NCI-H2029 (cell line): ENCODE measurements at regions not wholly inside any gene's neighbourhood (a gene's known extent, or its start where the extent isn't known, plus 50 kb on each side); places are given as distances from the start of the nearest gene placed in this dataset.
"Not testable (repeated sequence)": the region's sequence is repeated elsewhere in the genome, so short reads cannot be mapped to it uniquely, and the experiment has no call there.

ENCODE experiments used
- DNase-seq: peaks from one replicate; lab custom pipeline; 2025; lab: John Stamatoyannopoulos, UW

DNA sequence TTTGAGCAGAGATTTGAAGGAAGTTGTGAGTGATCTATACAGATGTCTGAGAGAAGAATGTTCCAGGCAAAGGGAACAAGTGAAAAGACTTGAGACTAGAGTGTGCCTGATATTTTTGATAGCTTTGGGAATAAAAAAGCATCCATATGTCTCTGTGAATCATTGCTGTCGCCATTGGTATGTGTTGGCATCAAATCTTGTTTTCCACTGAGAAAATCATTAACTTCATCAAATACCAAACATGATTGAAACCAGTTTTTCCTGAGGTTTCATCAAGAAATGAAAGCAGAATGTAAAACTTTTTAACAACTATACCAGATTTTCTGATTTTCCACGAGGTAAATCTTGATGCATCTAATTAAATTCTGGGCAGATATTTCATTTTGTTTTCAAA lies 862.6 kb downstream of the DIAPH3 start:
- no peak for DNase-seq

- no peak for DNase-seq
Measured at GRCh38 chr13:59303433-59303832, 860.3 kb downstream of the DIAPH3 start.

DNA sequence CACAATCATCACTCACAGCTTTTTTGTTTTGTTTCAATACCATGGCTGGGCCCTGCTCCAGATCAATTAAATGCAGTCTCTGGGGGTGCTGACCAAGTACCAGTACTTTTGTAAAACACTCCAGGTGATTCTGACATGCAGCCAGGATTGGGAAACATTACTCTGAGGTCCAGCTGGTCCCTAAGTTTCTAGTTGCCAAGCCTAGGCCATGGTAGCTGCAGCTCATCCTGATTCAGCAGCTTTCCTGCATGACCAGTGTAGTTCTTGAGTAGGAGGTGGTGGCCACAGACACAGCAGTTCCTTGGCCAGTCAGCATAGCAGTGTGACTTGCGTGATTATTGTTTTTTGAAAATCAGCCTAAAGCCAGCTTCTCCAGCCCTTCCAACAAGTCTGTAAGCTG lies 859.1 kb downstream of the DIAPH3 start:
- no peak for DNase-seq

GRCh38 chr13:59305896-59306295 lies 857.8 kb downstream of the DIAPH3 start:
- DNase-seq, result no peak

DNA sequence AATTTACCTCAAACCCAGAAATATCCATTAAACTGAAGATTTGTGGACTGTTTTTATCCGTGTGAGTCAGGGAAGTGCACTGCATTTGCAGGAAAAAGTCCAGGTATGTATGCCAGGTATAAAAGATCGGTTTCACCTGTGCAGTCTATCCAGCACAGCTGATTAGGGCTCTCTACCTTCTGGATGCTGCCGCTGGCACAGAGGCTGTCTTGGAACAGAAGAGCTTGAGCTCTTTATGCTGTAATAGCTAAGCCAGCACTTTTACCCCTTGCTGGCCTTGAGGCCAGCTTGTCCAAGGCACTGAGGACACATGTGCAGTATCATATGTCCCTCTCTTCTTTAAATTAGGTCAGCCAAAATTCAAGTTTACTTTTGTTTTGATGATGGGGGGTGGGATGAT lies 851.0 kb downstream of the DIAPH3 start:
- no peak for DNase-seq

- DNase-seq, result no peak
Measured at GRCh38 chr13:59318320-59318930, 845.3 kb downstream of the DIAPH3 start.

- DNase-seq, result no peak
Measured at GRCh38 chr13:59319276-59319675, 844.5 kb downstream of the DIAPH3 start.

DNA sequence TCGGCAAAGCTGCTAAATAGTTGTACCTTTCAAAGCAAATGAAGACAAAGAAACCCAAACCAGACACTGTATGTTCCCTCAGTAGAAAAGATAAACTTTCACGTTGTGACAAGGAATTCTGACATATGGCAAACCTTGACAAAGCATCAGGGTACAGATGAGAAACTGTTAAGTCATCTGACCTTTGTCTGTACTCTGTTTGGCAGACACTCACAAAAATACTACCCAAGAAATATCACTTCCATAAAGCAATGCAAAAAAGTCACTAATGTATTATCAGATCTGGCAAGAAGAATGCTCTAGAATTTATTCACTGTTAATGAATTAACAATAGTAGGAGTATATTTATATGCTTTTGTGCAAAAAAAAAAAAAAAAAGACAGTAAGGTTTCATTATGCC lies 843.7 kb downstream of the DIAPH3 start:
- no peak for DNase-seq

DNA sequence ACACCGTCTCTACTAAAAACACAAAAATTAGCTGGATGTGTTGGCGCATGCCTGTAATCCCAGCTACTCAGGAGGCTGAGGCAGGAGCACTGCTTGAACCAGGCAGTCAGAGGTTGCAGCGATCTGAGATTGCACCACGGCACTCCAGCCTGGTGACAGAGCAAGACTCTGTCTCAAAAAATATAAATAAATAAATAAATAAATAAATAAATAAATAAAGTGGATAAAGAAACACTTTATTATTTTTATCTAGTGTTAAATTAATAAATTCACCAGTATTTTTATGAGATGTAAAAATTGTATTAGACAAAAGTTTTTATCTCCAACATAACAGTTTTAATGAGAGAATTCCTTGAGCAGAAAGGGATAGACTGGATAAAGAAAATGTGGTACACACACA lies 839.3 kb downstream of the DIAPH3 start:
- DNase-seq, result not testable (repeated sequence)

DNA sequence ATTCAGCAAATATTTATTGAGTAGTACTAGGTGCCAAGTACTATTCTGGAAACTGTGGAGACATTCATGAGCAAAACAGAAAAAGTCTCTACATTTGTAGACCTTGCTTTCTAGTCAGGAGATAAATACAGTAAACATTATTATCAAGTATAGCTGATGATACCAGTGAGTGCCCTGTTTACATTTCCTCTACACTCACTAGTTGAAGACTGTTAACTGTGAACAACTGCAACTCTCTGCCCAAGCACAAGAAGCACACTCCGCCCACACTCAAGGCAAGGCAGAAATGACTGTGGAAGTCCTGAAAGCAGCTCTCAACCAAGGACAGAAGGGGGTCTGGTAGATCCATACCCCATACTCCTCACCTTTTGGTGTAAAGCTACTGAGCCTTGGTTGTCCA lies 837.0 kb downstream of the DIAPH3 start:
- no peak for DNase-seq

- DNase-seq, result no peak
Measured at GRCh38 chr13:59330764-59331163, 833.0 kb downstream of the DIAPH3 start.

GRCh38 chr13:59332966-59333365 lies 830.8 kb downstream of the DIAPH3 start:
- no peak for DNase-seq

- no peak for DNase-seq
Measured at GRCh38 chr13:59337070-59337469, 826.7 kb downstream of the DIAPH3 start.

DNA sequence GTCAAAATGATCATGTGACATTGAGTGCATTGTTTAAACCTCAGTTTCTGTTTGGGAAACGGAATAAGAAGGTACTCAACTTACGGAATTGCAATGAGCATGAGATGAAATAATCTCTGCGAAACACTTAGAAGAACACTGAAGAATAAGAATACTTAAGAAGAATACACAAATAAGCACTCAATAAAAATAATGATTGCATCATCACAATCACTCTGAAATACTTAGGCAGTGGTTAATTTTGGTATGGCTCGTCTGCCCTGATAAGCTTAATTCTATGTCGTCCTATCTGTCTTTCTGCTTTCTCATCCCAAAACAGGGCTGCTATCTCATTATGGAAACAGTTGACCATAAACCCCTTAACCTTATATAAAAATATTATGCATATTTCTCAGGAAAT lies 823.6 kb downstream of the DIAPH3 start:
- DNase-seq, result no peak

GRCh38 chr13:59340581-59340980 lies 823.1 kb downstream of the DIAPH3 start:
- no peak for DNase-seq

- no peak for DNase-seq
Measured at GRCh38 chr13:59342400-59342799, 821.3 kb downstream of the DIAPH3 start.

GRCh38 chr13:59343132-59343531 lies 820.6 kb downstream of the DIAPH3 start:
- DNase-seq, result no peak

DNA sequence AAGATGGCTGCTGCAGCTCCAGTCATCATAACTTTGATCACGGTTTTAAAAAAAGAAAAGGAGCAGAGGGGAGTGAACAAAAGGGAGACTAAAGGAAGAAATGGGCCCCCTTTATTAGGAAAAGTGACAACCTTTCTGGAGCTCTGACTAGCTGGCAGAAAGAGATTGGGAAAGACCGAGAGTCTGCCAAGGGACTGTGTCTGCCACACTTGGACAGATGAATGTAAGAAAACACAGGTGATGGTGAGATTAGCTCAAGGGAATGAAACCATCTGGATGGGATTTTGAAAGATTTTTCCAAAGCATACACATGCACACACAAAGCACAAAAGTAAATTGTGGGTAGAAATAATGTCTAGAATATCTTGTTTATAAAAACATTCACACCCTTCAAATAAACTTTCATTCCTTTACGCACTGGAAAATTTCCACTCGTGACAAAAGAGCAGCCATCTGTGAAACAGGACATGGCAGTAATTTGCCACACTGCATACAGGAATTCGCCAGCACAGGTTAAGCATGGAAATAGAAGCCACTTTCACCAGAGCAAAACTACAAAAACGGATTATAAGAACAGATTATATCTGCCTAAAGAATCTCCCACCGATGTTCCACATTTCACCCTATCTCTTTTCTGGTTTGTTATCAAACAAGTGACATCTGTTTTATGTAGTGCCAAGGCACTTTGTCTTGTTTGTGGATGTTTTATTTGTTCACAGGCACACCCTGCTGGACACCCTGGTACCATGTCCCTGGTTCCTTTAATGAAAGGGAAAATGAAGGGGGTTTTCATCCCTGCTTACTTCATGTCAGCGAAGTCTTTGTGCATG lies 819.5 kb downstream of the DIAPH3 start:
- no peak for DNase-seq

- no peak for DNase-seq
Measured at GRCh38 chr13:59345311-59345710, 818.4 kb downstream of the DIAPH3 start.

GRCh38 chr13:59346999-59347723 lies 816.6 kb downstream of the DIAPH3 start:
- no peak for DNase-seq

GRCh38 chr13:59348617-59349016 lies 815.1 kb downstream of the DIAPH3 start:
- DNase-seq, result no peak

DNA sequence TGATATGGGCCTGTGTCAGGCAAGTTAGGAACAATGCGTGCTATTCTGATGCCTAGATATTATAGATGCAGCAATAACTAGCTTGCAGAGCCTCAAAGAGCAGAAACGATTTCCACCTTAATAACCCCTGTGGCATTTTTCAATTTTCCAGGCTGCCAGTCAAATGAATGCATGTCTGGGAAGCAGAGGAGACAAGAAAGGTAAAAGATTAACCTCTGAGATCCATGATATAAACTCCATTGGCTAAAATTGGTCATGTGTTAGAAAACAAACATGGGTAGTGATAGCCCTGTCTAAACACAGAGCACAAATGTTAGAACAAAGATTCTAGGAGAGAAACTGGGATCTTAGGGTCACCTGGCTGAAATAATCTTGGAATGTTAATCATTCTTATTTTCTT lies 811.1 kb downstream of the DIAPH3 start:
- DNase-seq, result no peak
